K562 (cell line): ENCODE measurements at regions not wholly inside any gene's neighbourhood (a gene's known extent, or its start where the extent isn't known, plus 50 kb on each side); places are given as distances from the start of the nearest gene placed in this dataset.

Experiments
- AFF4 ChIP-seq: sonication (generic); formaldehyde crosslinking; IDR thresholded peaks from 2 replicates; pipeline ENCODE4 v1.8.0; 2023; ENCODE audit warnings: mild to moderate bottlenecking, missing genetic modification reagents
- ARID3A ChIP-seq: IDR thresholded peaks from 2 replicates; pipeline ENCODE4 v1.6.1; 2012; ENCODE audit warnings: low read depth, low read length, improper control_type of control experiment, borderline replicate concordance
- CBX8 ChIP-seq: fragments of 200-600 bp; sonication (generic); IDR thresholded peaks from 2 replicates; pipeline ENCODE4 v1.6.1; 2012; ENCODE audit warnings: borderline replicate concordance, mixed run types, low read depth, mild to moderate bottlenecking, moderate library complexity, mixed read lengths, low read length, control low read depth, inconsistent platforms; ENCODE audit not compliant: poor library complexity, severe bottlenecking; ENCODE audit errors: extremely low read depth
- ESRRB ChIP-seq: fragments of 250-450 bp; sonication (Bioruptor Pico); IDR thresholded peaks from 2 replicates; pipeline ENCODE4 v1.5.0; 2020; ENCODE audit warnings: mild to moderate bottlenecking, moderate library complexity, borderline replicate concordance
- GATAD2B ChIP-seq: fragments of 450-650 bp; IDR thresholded peaks from 2 replicates; pipeline ENCODE4 v1.6.1; 2017; ENCODE audit warnings: mild to moderate bottlenecking, borderline replicate concordance
- GTF2A2 ChIP-seq: IDR thresholded peaks from 2 replicates; pipeline ENCODE4 v1.6.1; 2016; ENCODE audit warnings: mild to moderate bottlenecking, missing genetic modification characterization, missing compliant biosample characterization
- HNRNPK ChIP-seq: fragments of 200-400 bp; formaldehyde crosslinking; IDR thresholded peaks from one replicate; pipeline ENCODE4 v1.6.1; 2018; ENCODE audit warnings: mild to moderate bottlenecking, low read depth, low read length; ENCODE audit not compliant: poor library complexity, severe bottlenecking
- KAT7 ChIP-seq: sonication (generic); formaldehyde crosslinking; IDR thresholded peaks from 2 replicates; pipeline ENCODE4 v1.8.0; 2022; ENCODE audit warnings: missing genetic modification reagents, mild to moderate bottlenecking, borderline replicate concordance
- NFATC3 ChIP-seq: fragments of 450-650 bp; IDR thresholded peaks from 2 replicates; pipeline ENCODE4 v1.6.1; 2017; ENCODE audit warnings: mild to moderate bottlenecking
- SOX6 ChIP-seq: fragments of 450-650 bp; IDR thresholded peaks from 2 replicates; pipeline ENCODE4 v1.6.1; 2014; ENCODE audit warnings: mild to moderate bottlenecking
- SREBF2 ChIP-seq: sonication (generic); formaldehyde crosslinking; IDR thresholded peaks from 2 replicates; pipeline ENCODE4 v1.4.0; 2020; ENCODE audit warnings: mild to moderate bottlenecking, missing genetic modification reagents
- TCF7 ChIP-seq: sonication (generic); IDR thresholded peaks from 2 replicates; pipeline ENCODE4 v1.6.1; 2016; ENCODE audit warnings: antibody characterized with exemption, borderline replicate concordance
- TCFL5 ChIP-seq: fragments of 250-450 bp; sonication (Bioruptor Pico); conservative IDR thresholded peaks from 2 replicates; pipeline ENCODE4 v1.6.1; 2021; ENCODE audit warnings: mild to moderate bottlenecking, moderate library complexity, matching md5 sums
- THRAP3 ChIP-seq: fragments of 450-650 bp; IDR thresholded peaks from 2 replicates; pipeline ENCODE4 v1.6.1; 2016; ENCODE audit warnings: mild to moderate bottlenecking, inconsistent platforms, borderline replicate concordance
- XRCC4 ChIP-seq: IDR thresholded peaks from one replicate; pipeline ENCODE4 v1.6.1; 2011; ENCODE audit not compliant: insufficient read depth, insufficient read length; ENCODE audit errors: extremely low read depth
- ZBTB17 ChIP-seq: fragments of 450-650 bp; formaldehyde crosslinking; IDR thresholded peaks from 2 replicates; pipeline ENCODE4 v1.4.0; 2020; ENCODE audit warnings: mild to moderate bottlenecking
- ZC3H11A ChIP-seq: IDR thresholded peaks from 2 replicates; pipeline ENCODE4 v1.6.1; 2012; ENCODE audit warnings: low read depth, low read length, improper control_type of control experiment
- ZNF408 ChIP-seq: fragments of 250-450 bp; sonication (Bioruptor Pico); IDR thresholded peaks from 2 replicates; pipeline ENCODE4 v1.4.0; 2020; ENCODE audit warnings: low read depth, mild to moderate bottlenecking, moderate library complexity
- ZNF57 ChIP-seq: fragments of 450-650 bp; formaldehyde crosslinking; IDR thresholded peaks from 2 replicates; pipeline ENCODE4 v1.4.0; 2020; ENCODE audit warnings: mild to moderate bottlenecking, moderate library complexity
- TF ChIP-seq, protein P1 (sequence below): fragments of 250-450 bp; sonication (Bioruptor Pico); IDR thresholded peaks from 2 replicates; pipeline ENCODE4 v1.5.0; 2022; ENCODE audit warnings: mild to moderate bottlenecking

DNA sequence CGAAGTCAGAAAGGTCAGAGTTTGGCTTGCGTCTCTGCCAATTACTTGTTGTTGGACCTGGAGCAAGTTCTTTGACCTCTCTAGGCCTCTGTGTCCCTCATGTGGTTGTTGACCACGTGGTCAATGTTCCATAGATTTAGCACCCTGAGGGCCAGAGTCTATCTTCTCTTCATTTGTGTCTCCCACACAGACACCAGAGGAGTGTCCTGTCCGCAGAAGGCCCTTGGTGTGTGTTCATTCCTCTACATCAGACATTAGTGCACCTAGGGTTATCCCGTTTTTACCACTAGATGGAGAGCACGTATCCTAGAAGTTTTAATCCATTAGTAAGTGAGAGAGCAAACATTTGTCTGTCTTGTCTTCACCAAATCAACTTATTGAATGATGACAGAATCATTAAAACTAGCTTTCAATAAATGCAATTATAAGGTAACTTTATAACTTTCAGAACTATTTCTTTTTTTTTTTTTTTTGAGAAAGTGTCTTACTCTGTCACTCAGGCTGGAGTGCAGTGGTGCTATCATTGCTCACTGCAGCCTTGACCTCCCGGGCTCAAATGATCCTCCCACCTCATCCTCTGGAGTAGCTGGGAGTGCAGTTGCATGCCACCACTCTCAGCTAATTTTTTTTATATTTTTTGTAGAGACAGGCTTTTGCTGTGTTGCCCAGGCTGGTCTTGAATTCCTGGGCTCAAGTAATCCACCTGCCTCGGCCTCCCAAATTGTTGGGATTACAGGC, 122.5 kb upstream of the ANKRD1 start (continued):
- TF ChIP-seq ZNF57 (CRISPR knock-in tag) = no peak
- no peak for TF ChIP-seq AFF4 (CRISPR knock-in tag)
- TF ChIP-seq GTF2A2 (tag) = no peak
- no peak for TF ChIP-seq GATAD2B
- TF ChIP-seq TCFL5 (CRISPR knock-in tag) = no peak
- TF ChIP-seq CBX8 = no peak
- TF ChIP-seq KAT7 (CRISPR knock-in tag) = no peak
- no peak for TF ChIP-seq TCF7
- TF ChIP-seq ESRRB (CRISPR knock-in tag) = no peak
- TF ChIP-seq HNRNPK = no peak
- TF ChIP-seq SREBF2 (CRISPR knock-in tag) = no peak
- TF ChIP-seq THRAP3 = no peak
- no peak for TF ChIP-seq ARID3A
- TF ChIP-seq NFATC3 = no peak
- no peak for TF ChIP-seq ZC3H11A
- TF ChIP-seq, protein P1, sequence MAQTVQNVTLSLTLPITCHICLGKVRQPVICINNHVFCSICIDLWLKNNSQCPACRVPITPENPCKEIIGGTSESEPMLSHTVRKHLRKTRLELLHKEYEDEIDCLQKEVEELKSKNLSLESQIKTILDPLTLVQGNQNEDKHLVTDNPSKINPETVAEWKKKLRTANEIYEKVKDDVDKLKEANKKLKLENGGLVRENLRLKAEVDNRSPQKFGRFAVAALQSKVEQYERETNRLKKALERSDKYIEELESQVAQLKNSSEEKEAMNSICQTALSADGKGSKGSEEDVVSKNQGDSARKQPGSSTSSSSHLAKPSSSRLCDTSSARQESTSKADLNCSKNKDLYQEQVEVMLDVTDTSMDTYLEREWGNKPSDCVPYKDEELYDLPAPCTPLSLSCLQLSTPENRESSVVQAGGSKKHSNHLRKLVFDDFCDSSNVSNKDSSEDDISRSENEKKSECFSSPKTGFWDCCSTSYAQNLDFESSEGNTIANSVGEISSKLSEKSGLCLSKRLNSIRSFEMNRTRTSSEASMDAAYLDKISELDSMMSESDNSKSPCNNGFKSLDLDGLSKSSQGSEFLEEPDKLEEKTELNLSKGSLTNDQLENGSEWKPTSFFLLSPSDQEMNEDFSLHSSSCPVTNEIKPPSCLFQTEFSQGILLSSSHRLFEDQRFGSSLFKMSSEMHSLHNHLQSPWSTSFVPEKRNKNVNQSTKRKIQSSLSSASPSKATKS (CRISPR knock-in tag) = no peak
- TF ChIP-seq XRCC4 = no peak
- no peak for TF ChIP-seq ZNF408 (CRISPR knock-in tag)
- no peak for TF ChIP-seq SOX6
- no peak for TF ChIP-seq ZBTB17 (CRISPR knock-in tag)
